Neural cell (in vitro differentiated cells): ENCODE measurements at regions not wholly inside any gene's neighbourhood (a gene's known extent, or its start where the extent isn't known, plus 50 kb on each side); places are given as distances from the start of the nearest gene placed in this dataset.

Experiments
- EP300 ChIP-seq: fragments of 450-650 bp; conservative IDR thresholded peaks from 2 replicates; pipeline ENCODE4 v1.6.1; 2014; ENCODE audit warnings: antibody characterized with exemption, mild to moderate bottlenecking, moderate library complexity; ENCODE audit not compliant: poor library complexity, severe bottlenecking
- EZH2 ChIP-seq: fragments of 200-600, 300-800 bp; shearing (Covaris generic), sonication (generic); IDR thresholded peaks from 2 replicates; pipeline ENCODE4 v1.6.1; 2014; ENCODE audit warnings: antibody characterized with exemption, low read length, borderline replicate concordance, mild to moderate bottlenecking; ENCODE audit not compliant: insufficient read depth, poor library complexity, severe bottlenecking
- POLR2AphosphoS5 ChIP-seq: IDR thresholded peaks from 2 replicates; pipeline ENCODE4 v1.6.1; 2012
- RAD21 ChIP-seq: fragments of 450-650 bp; conservative IDR thresholded peaks from 2 replicates; pipeline ENCODE4 v1.6.1; 2014; ENCODE audit warnings: antibody characterized with exemption, mild to moderate bottlenecking, moderate library complexity
- SMC3 ChIP-seq: fragments of 450-650 bp; conservative IDR thresholded peaks from 2 replicates; pipeline ENCODE4 v1.6.1; 2014; ENCODE audit warnings: antibody characterized with exemption, mild to moderate bottlenecking, moderate library complexity; ENCODE audit not compliant: poor library complexity
- TAF1 ChIP-seq: IDR thresholded peaks from 2 replicates; pipeline ENCODE4 v1.6.1; 2012; ENCODE audit warnings: low read depth
- TF ChIP-seq, protein P1 (sequence below): fragments of 450-650 bp; IDR thresholded peaks from 2 replicates; pipeline ENCODE4 v1.5.1; 2014; ENCODE audit warnings: antibody characterized with exemption, mild to moderate bottlenecking, moderate library complexity; ENCODE audit not compliant: poor library complexity, severe bottlenecking
- TF ChIP-seq, protein P2 (sequence below): IDR thresholded peaks from 2 replicates; pipeline ENCODE4 v1.6.1; 2012; ENCODE audit warnings: borderline replicate concordance

DNA sequence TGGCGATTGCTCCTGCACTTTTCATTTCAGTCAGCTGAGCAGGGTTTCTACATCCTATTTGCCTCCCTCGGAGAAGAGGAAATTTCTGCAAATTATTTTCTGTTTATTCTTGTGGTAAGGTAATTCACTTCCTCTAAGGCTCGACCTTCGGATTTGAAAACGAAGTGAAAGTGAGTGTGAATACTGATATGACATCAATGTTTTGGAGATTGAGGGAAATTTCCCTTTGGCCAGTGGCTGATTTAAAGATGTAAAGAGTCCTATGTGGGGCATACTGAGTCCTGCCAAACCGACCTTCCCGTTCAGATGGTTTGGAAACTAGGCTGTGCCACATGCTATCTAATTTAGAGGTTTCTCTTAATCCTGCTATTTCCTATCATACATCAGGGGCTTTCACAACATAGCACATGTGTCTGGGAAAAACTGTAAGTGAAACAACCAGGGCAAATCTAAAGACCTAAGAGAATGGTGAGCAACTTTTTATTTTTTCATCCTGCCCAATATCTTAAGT, 112.3 kb downstream of the POSTN start:
- TF ChIP-seq, protein P1, sequence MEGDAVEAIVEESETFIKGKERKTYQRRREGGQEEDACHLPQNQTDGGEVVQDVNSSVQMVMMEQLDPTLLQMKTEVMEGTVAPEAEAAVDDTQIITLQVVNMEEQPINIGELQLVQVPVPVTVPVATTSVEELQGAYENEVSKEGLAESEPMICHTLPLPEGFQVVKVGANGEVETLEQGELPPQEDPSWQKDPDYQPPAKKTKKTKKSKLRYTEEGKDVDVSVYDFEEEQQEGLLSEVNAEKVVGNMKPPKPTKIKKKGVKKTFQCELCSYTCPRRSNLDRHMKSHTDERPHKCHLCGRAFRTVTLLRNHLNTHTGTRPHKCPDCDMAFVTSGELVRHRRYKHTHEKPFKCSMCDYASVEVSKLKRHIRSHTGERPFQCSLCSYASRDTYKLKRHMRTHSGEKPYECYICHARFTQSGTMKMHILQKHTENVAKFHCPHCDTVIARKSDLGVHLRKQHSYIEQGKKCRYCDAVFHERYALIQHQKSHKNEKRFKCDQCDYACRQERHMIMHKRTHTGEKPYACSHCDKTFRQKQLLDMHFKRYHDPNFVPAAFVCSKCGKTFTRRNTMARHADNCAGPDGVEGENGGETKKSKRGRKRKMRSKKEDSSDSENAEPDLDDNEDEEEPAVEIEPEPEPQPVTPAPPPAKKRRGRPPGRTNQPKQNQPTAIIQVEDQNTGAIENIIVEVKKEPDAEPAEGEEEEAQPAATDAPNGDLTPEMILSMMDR: no peak
- TF ChIP-seq EZH2: no peak
- TF ChIP-seq EP300: no peak
- TF ChIP-seq SMC3: no peak
- TF ChIP-seq, protein P2, sequence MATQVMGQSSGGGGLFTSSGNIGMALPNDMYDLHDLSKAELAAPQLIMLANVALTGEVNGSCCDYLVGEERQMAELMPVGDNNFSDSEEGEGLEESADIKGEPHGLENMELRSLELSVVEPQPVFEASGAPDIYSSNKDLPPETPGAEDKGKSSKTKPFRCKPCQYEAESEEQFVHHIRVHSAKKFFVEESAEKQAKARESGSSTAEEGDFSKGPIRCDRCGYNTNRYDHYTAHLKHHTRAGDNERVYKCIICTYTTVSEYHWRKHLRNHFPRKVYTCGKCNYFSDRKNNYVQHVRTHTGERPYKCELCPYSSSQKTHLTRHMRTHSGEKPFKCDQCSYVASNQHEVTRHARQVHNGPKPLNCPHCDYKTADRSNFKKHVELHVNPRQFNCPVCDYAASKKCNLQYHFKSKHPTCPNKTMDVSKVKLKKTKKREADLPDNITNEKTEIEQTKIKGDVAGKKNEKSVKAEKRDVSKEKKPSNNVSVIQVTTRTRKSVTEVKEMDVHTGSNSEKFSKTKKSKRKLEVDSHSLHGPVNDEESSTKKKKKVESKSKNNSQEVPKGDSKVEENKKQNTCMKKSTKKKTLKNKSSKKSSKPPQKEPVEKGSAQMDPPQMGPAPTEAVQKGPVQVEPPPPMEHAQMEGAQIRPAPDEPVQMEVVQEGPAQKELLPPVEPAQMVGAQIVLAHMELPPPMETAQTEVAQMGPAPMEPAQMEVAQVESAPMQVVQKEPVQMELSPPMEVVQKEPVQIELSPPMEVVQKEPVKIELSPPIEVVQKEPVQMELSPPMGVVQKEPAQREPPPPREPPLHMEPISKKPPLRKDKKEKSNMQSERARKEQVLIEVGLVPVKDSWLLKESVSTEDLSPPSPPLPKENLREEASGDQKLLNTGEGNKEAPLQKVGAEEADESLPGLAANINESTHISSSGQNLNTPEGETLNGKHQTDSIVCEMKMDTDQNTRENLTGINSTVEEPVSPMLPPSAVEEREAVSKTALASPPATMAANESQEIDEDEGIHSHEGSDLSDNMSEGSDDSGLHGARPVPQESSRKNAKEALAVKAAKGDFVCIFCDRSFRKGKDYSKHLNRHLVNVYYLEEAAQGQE: no peak
- no peak for TF ChIP-seq RAD21
- TF ChIP-seq TAF1: no peak
- no peak for TF ChIP-seq POLR2AphosphoS5
